HCT116 (cell line): ENCODE measurements at regions not wholly inside any gene's neighbourhood (a gene's known extent, or its start where the extent isn't known, plus 50 kb on each side); places are given as distances from the start of the nearest gene placed in this dataset.

Experiments used
- ELF1 ChIP-seq: IDR thresholded peaks from 2 replicates; pipeline ENCODE4 v1.6.1; 2012; ENCODE audit warnings: low read depth, borderline replicate concordance
- ZNF274 ChIP-seq: fragments of 200-500 bp; sonication (Bioruptor generic); IDR thresholded peaks from 2 replicates; pipeline ENCODE4 v1.6.1; 2014; ENCODE audit warnings: mild to moderate bottlenecking, low read depth, low read length, inconsistent platforms
- TF ChIP-seq, protein P1 (sequence below), 3 experiments: fragments of 200-600 bp in 1 of 3; sonication (generic) in 1 of 3; IDR thresholded peaks in 2 of 3; conservative IDR thresholded peaks in 1 of 3; 2 replicates each; pipeline ENCODE4 v1.5.1; 2012 to 2017; ENCODE audit warnings: low read depth in 2 of 3, low read length in 2 of 3, antibody characterized with exemption in 1 of 3, borderline replicate concordance in 1 of 3, control low read depth in 1 of 3, mild to moderate bottlenecking in 1 of 3, mixed read lengths in 1 of 3, mixed run types in 1 of 3, moderate library complexity in 1 of 3; ENCODE audit not compliant: insufficient read depth in 1 of 3

DNA sequence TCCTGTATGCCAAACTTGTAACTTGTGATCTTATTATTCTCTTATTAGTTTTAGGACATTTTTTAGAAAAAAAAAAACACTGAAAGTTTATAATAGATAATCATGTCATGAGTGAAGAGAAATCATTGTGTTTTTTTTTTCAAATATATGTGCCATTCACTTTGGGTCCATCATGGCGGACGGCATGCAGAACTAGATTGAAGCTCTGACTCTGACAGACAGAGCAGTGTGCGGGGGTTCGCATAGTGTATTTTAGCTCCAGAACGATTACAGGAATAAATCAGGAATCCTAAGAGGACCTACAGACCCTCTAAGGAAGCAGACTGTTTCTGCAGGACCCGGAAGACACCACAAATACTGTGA is 484.4 kb upstream of the REG3G start:
- TF ChIP-seq, protein P1, sequence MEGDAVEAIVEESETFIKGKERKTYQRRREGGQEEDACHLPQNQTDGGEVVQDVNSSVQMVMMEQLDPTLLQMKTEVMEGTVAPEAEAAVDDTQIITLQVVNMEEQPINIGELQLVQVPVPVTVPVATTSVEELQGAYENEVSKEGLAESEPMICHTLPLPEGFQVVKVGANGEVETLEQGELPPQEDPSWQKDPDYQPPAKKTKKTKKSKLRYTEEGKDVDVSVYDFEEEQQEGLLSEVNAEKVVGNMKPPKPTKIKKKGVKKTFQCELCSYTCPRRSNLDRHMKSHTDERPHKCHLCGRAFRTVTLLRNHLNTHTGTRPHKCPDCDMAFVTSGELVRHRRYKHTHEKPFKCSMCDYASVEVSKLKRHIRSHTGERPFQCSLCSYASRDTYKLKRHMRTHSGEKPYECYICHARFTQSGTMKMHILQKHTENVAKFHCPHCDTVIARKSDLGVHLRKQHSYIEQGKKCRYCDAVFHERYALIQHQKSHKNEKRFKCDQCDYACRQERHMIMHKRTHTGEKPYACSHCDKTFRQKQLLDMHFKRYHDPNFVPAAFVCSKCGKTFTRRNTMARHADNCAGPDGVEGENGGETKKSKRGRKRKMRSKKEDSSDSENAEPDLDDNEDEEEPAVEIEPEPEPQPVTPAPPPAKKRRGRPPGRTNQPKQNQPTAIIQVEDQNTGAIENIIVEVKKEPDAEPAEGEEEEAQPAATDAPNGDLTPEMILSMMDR (IDR thresholded peaks at IDR 0.05 in 2 of 3, conservative IDR thresholded peaks at IDR 0.05 in 1 of 3; ENCODE audit: borderline replicate concordance in 1 of 3, insufficient read depth in 1 of 3, low read depth in 2 of 3, low read length in 2 of 3): no peak
- TF ChIP-seq ELF1 (no peak), ZNF274 (no peak)
